GM18858 (cell line): ENCODE measurements at regions not wholly inside any gene's neighbourhood (a gene's known extent, or its start where the extent isn't known, plus 50 kb on each side); places are given as distances from the start of the nearest gene placed in this dataset.
"Not testable (repeated sequence)": the region's sequence is repeated elsewhere in the genome, so short reads cannot be mapped to it uniquely, and the experiment has no call there.

ENCODE experiments used
- ATAC-seq: cut with Tn5 transposase; IDR thresholded peaks from one replicate; pipeline ENCODE4 v1.9.1; 2021; ENCODE audit not compliant: unreplicated experiment

DNA sequence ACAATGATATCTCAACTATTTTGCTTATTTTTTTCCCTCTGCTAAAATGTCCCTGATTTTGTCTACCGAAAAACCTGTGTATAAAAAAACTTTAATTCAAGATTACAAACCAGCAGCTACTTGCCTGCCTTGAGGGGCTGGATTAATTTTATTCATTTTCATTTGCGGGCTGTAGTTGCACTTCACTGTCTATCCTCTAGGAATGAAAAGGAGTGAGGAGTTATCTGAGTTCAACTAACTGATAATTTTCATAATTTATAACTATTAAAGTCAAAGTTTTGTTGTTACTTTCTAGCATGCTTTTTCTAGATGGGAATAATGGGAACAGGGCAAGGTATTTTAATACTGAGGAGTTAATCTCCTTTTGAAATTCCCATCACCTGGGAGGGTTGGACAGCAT is 50.3 kb upstream of the AGTPBP1 start:
- ATAC-seq: not testable (repeated sequence)

GRCh38 chr9:85802978-85803695 is 61.4 kb upstream of the AGTPBP1 start:
- not testable (repeated sequence) for ATAC-seq

DNA sequence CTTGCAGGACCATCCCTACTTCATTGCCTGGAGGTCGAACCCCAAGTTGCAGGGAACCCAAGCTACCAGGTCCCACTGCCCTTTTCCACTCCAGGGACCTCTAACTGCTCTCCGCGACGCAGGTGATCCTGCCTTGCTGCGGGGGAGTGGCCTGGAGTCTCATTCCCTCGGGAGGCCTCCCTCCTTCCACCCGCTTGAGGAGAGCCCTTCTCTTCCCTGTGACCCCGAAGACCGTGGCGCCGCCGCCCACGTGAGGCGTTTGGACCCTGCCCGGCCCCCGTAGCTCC is 63.0 kb upstream of the AGTPBP1 start:
- ATAC-seq: not testable (repeated sequence)

DNA sequence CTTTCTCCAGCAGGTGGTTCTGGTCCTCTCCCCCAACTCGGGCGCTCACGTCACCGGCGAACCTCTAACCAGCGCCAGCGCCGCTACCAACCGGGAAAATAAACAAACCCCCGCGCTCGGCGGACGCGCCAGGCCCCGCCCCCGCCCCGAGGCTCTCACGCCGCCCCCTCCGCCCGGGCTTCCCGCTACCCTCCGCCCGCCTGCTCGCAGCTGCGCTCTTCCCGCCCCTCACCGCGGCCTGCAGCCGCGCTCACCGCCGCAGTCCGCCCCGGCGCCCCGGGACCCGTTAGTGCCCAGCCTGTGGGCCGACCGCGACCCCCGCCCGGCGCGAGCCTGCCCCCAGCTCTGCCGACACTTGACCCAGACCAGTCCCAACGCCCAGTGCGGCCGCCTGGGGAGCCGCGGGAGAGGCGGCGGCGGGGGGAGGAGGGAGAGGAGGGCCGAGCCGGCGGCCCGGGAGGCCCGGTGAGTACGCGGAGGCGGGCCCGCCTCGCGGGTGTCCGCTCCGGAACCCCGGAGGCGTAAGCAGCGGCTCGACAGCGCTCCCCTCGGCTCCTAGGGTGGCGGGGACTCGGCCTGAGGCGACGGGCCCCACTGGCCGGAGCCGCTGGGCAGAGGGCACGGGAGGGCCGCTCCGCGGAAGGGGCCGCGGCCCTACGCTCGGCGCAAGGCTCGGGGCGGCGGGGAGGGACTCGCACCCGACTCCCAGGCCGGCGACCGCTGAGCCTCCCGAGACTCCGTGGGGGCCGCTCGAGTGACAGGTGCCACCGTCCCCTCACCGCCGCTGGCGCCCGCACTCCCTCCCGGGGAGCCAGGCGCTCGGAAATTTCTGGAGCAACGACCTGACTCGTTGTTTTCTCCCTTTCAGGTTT is 63.6 kb upstream of the AGTPBP1 start:
- peak; percentile 60 for ATAC-seq

- not testable (repeated sequence) for ATAC-seq
Measured at GRCh38 chr9:85808329-85808728, 66.6 kb upstream of the AGTPBP1 start.

DNA sequence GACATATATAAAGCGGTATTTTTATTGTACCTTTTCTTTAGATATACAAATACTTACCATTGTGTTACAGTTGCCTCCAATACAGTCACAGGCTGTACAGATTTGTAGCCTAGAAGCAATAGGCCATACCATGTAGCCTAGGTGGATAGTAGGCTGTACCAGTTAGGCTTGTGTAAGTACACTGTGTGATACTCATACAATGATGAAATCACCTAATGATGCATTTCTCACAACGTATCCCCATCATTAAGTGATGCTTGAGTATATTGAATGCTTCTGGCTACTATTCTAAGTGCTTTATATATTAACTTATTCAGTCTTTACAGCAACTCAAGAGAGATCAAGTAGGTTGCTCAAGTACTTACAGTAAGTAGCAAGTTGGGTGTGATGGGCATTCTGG is 71.6 kb upstream of the AGTPBP1 start:
- not testable (repeated sequence) for ATAC-seq

GRCh38 chr9:85814800-85815199 is 73.0 kb upstream of the AGTPBP1 start:
- not testable (repeated sequence) for ATAC-seq

DNA sequence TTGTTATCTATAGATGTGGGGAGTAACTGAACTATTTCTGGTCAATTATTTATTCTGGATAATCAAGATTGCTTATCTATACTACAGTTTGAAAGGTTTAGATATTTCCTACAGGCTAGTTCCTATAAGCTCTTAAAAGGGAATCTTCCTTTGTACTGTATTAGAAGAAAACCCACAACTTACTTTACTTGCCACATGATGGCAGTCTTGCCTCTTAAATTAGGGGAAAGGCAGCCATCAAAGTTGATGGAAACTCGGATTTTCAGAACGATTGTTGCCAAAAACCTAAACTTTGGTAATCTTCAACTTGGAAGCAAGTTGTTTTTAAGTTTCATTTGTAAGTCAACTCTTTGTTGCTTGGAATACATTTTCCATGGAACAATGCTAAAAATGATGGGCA is 77.2 kb upstream of the AGTPBP1 start:
- peak; percentile 74 for ATAC-seq

DNA sequence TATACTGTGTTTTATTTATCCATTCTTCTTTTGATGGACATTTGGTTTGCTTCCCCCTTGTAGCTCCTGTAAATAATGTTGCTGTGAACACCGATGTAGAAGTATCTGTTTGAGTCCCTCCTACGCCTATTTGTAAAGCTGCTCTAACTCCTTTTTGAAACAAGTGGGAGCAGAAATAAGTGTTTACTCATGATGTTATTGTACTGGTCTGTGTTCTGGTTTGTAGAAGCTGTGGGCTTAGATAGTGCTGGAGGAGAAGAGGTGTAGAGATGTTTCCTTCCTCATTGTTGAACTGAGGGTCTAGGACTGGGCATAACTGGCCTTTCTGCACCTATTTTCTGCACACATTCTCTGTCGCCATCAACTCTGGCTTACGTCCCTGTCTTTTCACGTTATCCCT is 78.8 kb upstream of the AGTPBP1 start:
- ATAC-seq: not testable (repeated sequence)

DNA sequence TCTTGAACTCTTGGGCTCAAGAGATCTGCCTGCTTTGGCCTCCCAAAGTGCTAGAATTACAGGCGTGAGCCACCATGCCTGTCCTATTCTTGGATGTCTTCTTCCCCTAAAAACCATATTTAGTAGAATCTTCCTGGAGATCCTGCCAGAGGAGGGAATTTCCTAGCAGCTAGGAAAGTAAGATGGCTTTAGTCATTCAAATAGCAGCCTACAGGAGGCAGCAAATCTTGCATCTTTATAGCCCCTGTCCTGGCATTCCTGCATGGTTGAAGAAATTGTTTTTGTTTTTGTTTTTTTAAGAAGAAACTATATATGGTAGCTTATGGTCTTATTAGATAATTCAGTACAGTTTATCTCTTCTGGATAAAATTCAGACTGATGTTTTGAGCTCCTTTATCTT is 83.2 kb upstream of the AGTPBP1 start:
- not testable (repeated sequence) for ATAC-seq

GRCh38 chr9:85834591-85834990 is 92.8 kb upstream of the AGTPBP1 start:
- not testable (repeated sequence) for ATAC-seq

DNA sequence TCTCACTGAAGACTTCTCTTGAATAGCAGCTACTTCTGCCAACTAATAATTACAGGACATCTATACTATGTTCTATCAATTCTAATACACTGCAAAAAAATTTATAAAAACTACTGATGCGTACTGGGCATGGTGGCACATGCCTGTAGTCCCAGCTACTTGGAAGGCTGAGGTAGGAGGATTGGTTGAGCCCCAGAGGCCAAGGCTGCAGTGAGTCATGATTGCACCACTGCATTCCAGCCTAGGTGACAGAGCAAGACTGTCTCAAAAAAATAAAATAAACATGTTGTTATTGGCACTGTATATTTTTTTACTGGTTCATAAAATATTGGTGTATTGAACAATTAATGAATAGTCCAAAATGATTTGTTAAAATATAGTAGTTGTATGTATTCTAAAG is 97.0 kb upstream of the NAA35 start:
- not testable (repeated sequence) for ATAC-seq

GRCh38 chr9:85847782-85848181 is 93.2 kb upstream of the NAA35 start:
- not testable (repeated sequence) for ATAC-seq

- no peak for ATAC-seq
Measured at GRCh38 chr9:85858056-85858750, 82.7 kb upstream of the NAA35 start.

- ATAC-seq: no peak
Measured at GRCh38 chr9:85859765-85860164, 81.2 kb upstream of the NAA35 start.

DNA sequence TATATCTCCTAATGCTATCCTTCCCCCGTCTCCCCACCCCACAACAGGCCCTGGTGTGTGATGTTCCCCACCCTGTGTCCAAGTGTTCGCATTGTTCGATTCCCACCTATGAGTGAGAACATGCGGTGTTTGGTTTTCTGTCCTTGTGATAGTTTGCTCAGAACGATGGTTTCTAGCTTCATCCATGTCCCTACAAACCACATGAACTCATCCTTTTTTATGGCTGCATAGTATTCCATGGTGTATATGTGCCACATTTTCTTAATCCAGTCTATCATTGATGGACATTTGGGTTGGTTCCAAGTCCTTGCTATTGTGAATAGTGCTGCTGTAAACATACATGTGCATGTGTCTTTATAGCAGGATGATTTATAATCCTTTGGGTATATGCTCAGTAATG is 79.1 kb upstream of the NAA35 start:
- ATAC-seq: not testable (repeated sequence)

- no peak for ATAC-seq
Measured at GRCh38 chr9:85863875-85864274, 77.1 kb upstream of the NAA35 start.

DNA sequence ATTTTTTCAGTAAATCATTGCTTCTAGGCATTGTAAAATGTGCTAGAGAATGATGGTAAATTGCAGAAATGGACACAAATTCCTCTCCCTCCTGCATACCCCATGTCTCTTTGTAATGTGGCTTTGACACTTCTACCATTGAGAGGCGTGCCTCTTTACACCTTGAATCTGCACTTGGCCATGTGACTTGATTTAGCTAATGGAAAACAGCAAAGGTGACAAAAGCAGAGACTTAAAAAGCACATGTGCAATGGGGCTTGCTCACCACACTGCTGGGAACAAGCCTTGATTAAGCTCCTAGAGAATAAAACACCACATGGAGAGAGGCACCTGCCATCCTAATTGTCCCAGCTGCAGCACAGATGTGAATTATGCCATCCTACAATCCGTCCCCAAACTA is 69.9 kb upstream of the NAA35 start:
- ATAC-seq: no peak

- ATAC-seq: not testable (repeated sequence)
Measured at GRCh38 chr9:85871683-85872082, 69.3 kb upstream of the NAA35 start.

GRCh38 chr9:85872463-85872862 is 68.5 kb upstream of the NAA35 start:
- ATAC-seq: no peak

DNA sequence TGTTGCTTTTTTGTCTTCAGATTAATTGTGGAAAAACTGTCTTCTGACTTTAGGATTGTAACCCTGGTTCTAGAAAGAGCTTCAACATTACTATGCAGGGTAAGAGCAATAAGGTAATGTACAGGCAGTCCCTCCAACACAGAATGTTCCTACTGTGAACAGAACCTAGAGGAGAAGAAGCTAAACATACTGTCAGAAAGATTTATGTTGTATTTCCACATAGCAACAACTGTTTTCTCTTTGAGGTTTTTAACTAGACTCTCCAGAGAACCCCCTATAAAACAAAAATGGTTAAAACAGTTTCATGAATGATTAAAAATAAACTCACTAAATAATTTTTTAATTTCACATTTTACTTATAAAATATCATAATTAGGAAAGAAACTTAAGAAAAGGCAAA is 64.3 kb upstream of the NAA35 start:
- no peak for ATAC-seq
